A673 (cell line): ENCODE measurements at regions not wholly inside any gene's neighbourhood (a gene's known extent, or its start where the extent isn't known, plus 50 kb on each side); places are given as distances from the start of the nearest gene placed in this dataset.
"Not testable (repeated sequence)": the region's sequence is repeated elsewhere in the genome, so short reads cannot be mapped to it uniquely, and the experiment has no call there.

Source experiments
- BruUV-seq: library from RNA; stranded (reverse); fragments of 400-500 nt; replicated peaks from 2 replicates; lab custom pipeline; 2021; lab: Mats Ljungman, UMichigan
- CTCF ChIA-PET: fragments of 300-600 bp; sonication (Branson Sonifier 250); formaldehyde crosslinking; loops from one replicate; lab custom pipeline; 2022; ENCODE audit warnings: antibody characterized with exemption; lab: Charles Lee
- POLR2A ChIA-PET: fragments of 300-600 bp; sonication (Branson Sonifier 250); formaldehyde crosslinking; loops from one replicate; lab custom pipeline; 2022; ENCODE audit warnings: antibody characterized with exemption; ENCODE audit not compliant: low non-redundant PET; lab: Charles Lee
- DNase-seq: peaks from one replicate; pipeline ENCODE4 v3.0.0-alpha.2; 2015; ENCODE audit warnings: low spot score
- H3K27ac ChIP-seq: fragments of 200-600 bp; sonication (generic); 2 replicates; pipeline ENCODE4 v1.5.1; 2016; ENCODE audit warnings: mixed run types, low read depth, mild to moderate bottlenecking, mixed read lengths, antibody characterized with exemption, low read length; ENCODE audit not compliant: poor library complexity, severe bottlenecking
- H3K27me3 ChIP-seq: fragments of 200-600 bp; sonication (generic); replicated peaks from 2 replicates; pipeline ENCODE4 v1.6.1; 2017; ENCODE audit warnings: mixed run types, low read depth, mild to moderate bottlenecking, mixed read lengths, antibody characterized with exemption, low read length; ENCODE audit not compliant: insufficient read depth, poor library complexity
- H3K36me3 ChIP-seq: fragments of 200-600 bp; sonication (generic); 2 replicates; pipeline ENCODE4 v1.6.1; 2016; ENCODE audit warnings: mixed run types, mild to moderate bottlenecking, mixed read lengths, antibody characterized with exemption, low read length; ENCODE audit not compliant: insufficient read depth, poor library complexity, severe bottlenecking
- H3K4me1 ChIP-seq: fragments of 200-600 bp; sonication (generic); 2 replicates; pipeline ENCODE4 v1.6.1; 2017; ENCODE audit warnings: mixed run types, mild to moderate bottlenecking, mixed read lengths, antibody characterized with exemption, low read length; ENCODE audit not compliant: insufficient read depth, poor library complexity, severe bottlenecking
- H3K4me3 ChIP-seq: fragments of 200-600 bp; sonication (generic); 2 replicates; pipeline ENCODE4 v1.5.1; 2016; ENCODE audit warnings: low read depth, mixed run types, mild to moderate bottlenecking, mixed read lengths, low read length; ENCODE audit not compliant: poor library complexity, severe bottlenecking
- H3K9me3 ChIP-seq: fragments of 200-600 bp; sonication (generic); 2 replicates; pipeline ENCODE4 v1.6.1; 2016; ENCODE audit warnings: mixed run types, low read depth, mild to moderate bottlenecking, mixed read lengths, antibody characterized with exemption, low read length; ENCODE audit not compliant: poor library complexity, severe bottlenecking
- intact Hi-C: fragments of 100-400 bp; cut with micrococcal nuclease; formaldehyde crosslinking; loops from one replicate; pipeline ENCODE4 v1.10.0; 2022; ENCODE audit not compliant: unreplicated experiment

DNA sequence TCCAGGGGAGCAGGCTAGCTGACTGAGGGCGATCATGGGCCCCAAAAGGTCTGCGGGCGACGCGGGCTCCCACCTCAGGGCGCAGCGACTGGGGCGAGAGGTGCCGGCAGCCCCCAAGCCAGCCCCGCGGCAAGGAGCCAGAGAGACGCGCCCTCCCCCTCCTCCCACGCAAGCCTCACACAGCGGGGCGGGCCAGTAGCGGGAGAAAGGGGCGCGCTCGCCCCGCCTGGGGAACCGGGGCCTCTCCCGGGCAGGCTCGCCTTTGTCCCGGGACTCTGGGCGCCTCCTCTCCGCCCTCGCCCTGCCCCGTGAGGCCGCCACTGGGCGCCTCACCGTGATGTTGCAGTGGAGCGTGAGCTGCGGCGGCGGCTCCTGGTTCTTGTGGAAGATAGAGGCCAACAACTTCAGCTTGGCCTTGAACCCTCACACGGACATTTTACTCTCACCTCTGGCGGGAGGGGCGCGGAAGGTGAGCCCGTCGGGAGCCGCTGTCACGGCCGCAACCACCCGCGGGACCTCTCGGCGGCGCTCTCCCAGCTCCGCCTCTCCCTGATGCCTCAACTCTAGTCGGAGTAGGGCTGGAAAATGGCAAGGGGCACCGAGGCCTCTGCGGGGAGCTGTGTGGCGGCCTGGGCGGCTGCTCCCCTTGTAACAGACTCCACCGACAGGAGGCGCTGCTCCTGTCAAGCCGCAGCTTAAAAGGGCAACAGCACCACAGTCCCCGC, 100.5 kb upstream of the ZSCAN2 start:
- BruUV-seq, H3K9me3 ChIP-seq, H3K4me1 ChIP-seq, POLR2A ChIA-PET, H3K36me3 ChIP-seq, intact Hi-C loops, H3K27ac ChIP-seq, H3K27me3 ChIP-seq, CTCF ChIA-PET, DNase-seq: not testable (repeated sequence)
- peak overlapping the region; percentile 31 for H3K4me3 ChIP-seq

DNA sequence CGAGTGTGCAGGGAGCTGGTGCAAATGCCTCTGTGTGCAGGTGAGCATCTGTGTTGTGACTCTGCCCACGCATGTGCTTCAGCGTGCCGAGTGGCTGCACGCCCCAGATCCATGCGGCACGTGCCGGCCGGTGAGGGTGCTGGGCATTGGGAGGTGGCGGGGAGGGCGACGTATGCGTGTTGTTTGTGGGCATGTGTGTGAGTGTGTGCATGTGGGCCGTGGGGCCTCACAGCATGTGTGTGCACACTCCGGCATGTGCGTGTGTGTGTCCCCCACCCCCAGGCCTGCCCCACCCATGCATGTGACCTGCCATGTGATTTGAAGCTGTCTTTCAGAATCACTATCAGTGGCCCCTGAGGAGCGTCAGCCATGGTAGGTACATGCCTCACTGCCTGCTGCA, 97.7 kb upstream of the ZSCAN2 start:
- H3K4me3 ChIP-seq, H3K27ac ChIP-seq, H3K4me1 ChIP-seq, intact Hi-C loops, H3K9me3 ChIP-seq, H3K36me3 ChIP-seq, BruUV-seq, CTCF ChIA-PET, DNase-seq, POLR2A ChIA-PET, H3K27me3 ChIP-seq: not testable (repeated sequence)

DNA sequence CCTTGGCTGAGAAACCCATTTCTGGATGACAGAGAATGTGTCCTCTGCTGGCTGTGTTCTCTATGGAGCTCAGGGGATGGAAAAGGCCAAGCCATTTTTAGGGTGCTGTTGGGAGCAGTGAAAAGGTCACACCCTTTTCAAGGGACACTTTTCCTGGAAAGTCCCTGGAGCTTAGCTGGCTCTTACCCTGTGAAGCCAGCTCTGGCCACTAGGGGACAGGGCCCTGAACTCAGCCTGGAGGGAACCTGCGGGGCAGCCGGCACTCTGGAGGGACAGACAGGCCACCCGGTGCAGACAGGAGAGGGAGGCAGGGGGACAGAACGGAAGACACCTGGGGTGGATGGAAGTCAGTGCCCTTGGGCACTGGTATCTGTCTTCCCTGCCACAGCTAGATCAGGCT, 95.3 kb upstream of the ZSCAN2 start:
- H3K27me3 ChIP-seq, POLR2A ChIA-PET, H3K27ac ChIP-seq, H3K4me3 ChIP-seq, H3K36me3 ChIP-seq, H3K4me1 ChIP-seq, H3K9me3 ChIP-seq, CTCF ChIA-PET, DNase-seq, intact Hi-C loops, BruUV-seq: not testable (repeated sequence)

DNA sequence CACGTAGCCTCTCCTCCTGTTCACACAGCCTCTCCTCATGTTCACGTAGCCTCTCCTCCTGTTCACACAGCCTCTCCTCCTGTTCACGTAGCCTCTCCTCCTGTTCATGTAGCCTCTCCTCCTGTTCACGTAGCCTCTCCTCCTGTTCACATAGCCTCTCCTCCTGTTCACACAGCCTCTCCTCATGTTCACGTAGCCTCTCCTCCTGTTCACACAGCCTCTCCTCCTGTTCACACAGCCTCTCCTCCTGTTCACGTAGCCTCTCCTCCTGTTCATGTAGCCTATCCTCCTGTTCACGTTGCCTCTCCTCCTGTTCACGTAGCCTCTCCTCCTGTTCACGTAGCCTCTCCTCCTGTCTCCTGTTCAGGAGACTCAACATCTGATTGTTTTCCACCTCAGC, 88.5 kb upstream of the ZSCAN2 start:
- H3K36me3 ChIP-seq, H3K9me3 ChIP-seq, H3K4me1 ChIP-seq, H3K4me3 ChIP-seq, BruUV-seq, H3K27me3 ChIP-seq, DNase-seq, intact Hi-C loops, CTCF ChIA-PET, H3K27ac ChIP-seq, POLR2A ChIA-PET: not testable (repeated sequence)

DNA sequence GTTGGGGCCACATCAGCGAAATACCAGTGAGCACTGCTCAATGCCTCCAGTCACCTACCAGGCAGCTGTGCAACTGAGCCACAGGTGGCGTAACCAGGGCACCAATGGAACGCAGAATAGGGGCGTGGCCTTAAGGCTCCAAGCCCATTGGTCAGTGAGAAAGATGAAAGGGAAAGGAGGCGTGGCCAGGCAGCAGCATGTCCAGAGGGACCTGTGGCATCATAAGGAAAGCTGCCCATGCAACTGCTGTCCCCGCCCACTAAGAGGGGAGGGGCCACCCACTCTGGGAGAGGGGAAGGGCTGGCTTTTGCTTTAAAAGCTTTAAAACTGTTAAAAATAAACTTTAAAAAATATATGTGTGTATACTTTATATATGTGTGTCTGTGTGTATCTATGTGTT, 84.0 kb upstream of the ZSCAN2 start:
- DNase-seq, intact Hi-C loops, H3K4me1 ChIP-seq, H3K9me3 ChIP-seq, H3K27me3 ChIP-seq, H3K4me3 ChIP-seq, BruUV-seq, H3K27ac ChIP-seq, H3K36me3 ChIP-seq, CTCF ChIA-PET, POLR2A ChIA-PET: not testable (repeated sequence)

DNA sequence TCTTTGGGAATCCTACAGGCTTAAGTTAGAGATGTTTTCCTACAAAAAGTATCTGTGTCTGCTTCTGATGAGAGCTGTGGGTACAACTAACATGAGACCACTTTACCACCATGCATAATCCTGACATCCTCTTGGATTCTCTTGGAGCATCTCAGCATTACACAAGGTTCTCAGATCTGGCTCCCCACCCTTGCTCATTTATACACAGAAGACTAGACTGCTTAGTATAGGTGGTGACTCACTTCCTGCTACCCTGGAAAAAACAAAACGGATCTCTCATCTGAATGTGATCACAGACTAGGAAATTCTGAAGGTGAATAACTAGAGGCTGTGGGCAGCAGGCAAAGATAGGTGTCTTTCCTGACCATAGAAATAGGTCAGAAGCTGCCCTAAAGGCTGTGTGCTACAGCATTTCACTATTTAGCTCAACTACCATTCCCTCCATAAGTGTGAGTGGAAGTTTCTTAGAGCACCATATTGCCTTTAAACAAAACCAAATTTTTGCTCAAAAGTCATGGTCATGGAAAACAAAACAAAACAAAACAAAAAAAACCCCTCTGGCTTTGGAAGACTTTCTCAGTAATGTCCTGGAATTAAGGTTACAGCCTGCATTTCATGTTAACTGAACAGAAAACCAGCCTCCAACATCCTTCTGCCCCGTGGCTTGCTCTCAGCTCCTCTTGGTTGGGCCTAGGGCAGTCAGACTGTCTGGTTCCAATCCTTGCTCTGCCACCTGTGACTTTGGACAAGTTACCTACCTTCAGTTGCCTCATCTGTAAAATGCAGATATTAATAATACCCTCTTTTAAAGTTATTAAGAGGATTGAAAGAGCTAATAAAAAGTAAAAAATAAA, 75.1 kb upstream of the ZSCAN2 start:
- POLR2A ChIA-PET, BruUV-seq, H3K27ac ChIP-seq, H3K36me3 ChIP-seq, H3K4me3 ChIP-seq, H3K27me3 ChIP-seq, intact Hi-C loops, CTCF ChIA-PET, H3K4me1 ChIP-seq, DNase-seq, H3K9me3 ChIP-seq: not testable (repeated sequence)

DNA sequence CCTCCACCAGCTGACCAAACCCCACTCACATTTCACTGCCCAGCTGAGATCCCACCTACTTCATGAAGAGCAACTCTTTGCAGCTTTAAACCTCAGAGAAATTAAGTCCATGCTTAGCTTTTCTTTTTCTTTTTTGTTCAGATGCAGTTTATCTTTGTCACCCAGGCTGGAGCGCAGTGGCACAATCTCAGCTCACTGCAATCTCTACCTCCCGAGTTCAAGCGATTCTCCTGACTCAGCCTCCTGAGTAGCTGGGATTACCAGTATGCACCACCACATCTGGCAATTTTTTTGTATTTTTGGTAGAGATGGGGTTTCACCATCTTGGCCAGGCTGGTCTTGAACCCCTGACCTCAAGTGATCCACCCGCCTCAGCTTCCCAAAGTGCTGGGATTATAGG, 70.1 kb upstream of the ZSCAN2 start:
- H3K36me3 ChIP-seq, H3K4me1 ChIP-seq, CTCF ChIA-PET, DNase-seq, H3K27ac ChIP-seq, intact Hi-C loops, H3K4me3 ChIP-seq, H3K9me3 ChIP-seq, BruUV-seq, H3K27me3 ChIP-seq: not testable (repeated sequence)
- POLR2A ChIA-PET = interaction anchor here (0.6 kb wide), 1 partner anchor 152 kb away, joined by 3 read pairs; no protein-coding TSS in a partner anchor
